IMR-90 (cell line): ENCODE measurements at regions not wholly inside any gene's neighbourhood (a gene's known extent, or its start where the extent isn't known, plus 50 kb on each side); places are given as distances from the start of the nearest gene placed in this dataset.

Experiments used
- ATAC-seq: fragments of 200-7000 bp; cut with Tn5 transposase; 2 replicates; pipeline ENCODE4 v1.9.1; 2020; ENCODE audit warnings: low read depth, mild to moderate bottlenecking, moderate library complexity
- BruUV-seq: library from RNA; stranded (reverse); fragments of 400-500 nt; replicated peaks from 2 replicates; lab custom pipeline; 2021; lab: Mats Ljungman, UMichigan
- CTCF ChIA-PET: fragments of 300-600 bp; formaldehyde crosslinking; extraction: SDS; loops from one replicate; lab custom pipeline; 2021; ENCODE audit warnings: antibody characterized with exemption; lab: Yijun Ruan, JAX
- POLR2A ChIA-PET: fragments of 300-600 bp; sonication (Branson Sonifier 250); formaldehyde crosslinking; loops from one replicate; lab custom pipeline; 2022; ENCODE audit warnings: antibody characterized with exemption; ENCODE audit not compliant: unreplicated experiment; lab: Charles Lee
- DNase-seq: peaks from one replicate; pipeline ENCODE4 v3.0.0; 2013
- H2AFZ ChIP-seq: replicated peaks from 2 replicates; pipeline ENCODE3; 2013; ENCODE audit warnings: low read length, mild to moderate bottlenecking; ENCODE audit not compliant: poor library complexity
- H2AK5ac ChIP-seq: 2 replicates; pipeline ENCODE4 v1.6.1; 2013; ENCODE audit warnings: low read depth, low read length, inconsistent platforms
- H2AK9ac ChIP-seq: replicated peaks from 2 replicates; pipeline ENCODE3; 2013; ENCODE audit warnings: mild to moderate bottlenecking, low read depth, low read length, moderate library complexity; ENCODE audit not compliant: poor library complexity
- H2BK120ac ChIP-seq: 2 replicates; pipeline ENCODE4 v1.6.1; 2013; ENCODE audit warnings: low read depth, low read length, inconsistent platforms
- H2BK15ac ChIP-seq: 3 replicates; pipeline ENCODE4 v1.6.1; 2013; ENCODE audit warnings: low read depth, low read length, inconsistent platforms
- H2BK20ac ChIP-seq: 2 replicates; pipeline ENCODE4 v1.6.1; 2013; ENCODE audit warnings: low read depth, mild to moderate bottlenecking, inconsistent platforms, low read length, moderate library complexity
- H2BK5ac ChIP-seq: 2 replicates; pipeline ENCODE4 v1.6.1; 2013; ENCODE audit warnings: mild to moderate bottlenecking, low read depth, low read length, inconsistent platforms; ENCODE audit not compliant: poor library complexity, severe bottlenecking
- H3K14ac ChIP-seq: replicated peaks from 2 replicates; pipeline ENCODE4 v1.6.1; 2013; ENCODE audit warnings: low read depth, low read length, inconsistent platforms
- H3K18ac ChIP-seq: 2 replicates; pipeline ENCODE4 v1.6.1; 2013; ENCODE audit warnings: low read depth, low read length, control low read depth
- H3K23ac ChIP-seq: 2 replicates; pipeline ENCODE4 v1.6.1; 2013; ENCODE audit warnings: low read depth, low read length, inconsistent platforms
- H3K27ac ChIP-seq: 2 replicates; pipeline ENCODE4 v1.5.1; 2013; ENCODE audit warnings: mild to moderate bottlenecking, control low read depth, low read length; ENCODE audit not compliant: insufficient read depth
- H3K27me3 ChIP-seq: 2 replicates; pipeline ENCODE4 v1.6.1; 2013; ENCODE audit warnings: low read length; ENCODE audit not compliant: control insufficient read depth, insufficient read depth
- H3K36me3 ChIP-seq: 2 replicates; pipeline ENCODE4 v1.6.1; 2013; ENCODE audit warnings: low read length, mixed read lengths; ENCODE audit not compliant: control insufficient read depth, insufficient read depth
- H3K4ac ChIP-seq: 2 replicates; pipeline ENCODE4 v1.6.1; 2013; ENCODE audit warnings: low read depth, low read length, inconsistent platforms
- H3K4me1 ChIP-seq: 2 replicates; pipeline ENCODE4 v1.6.1; 2013; ENCODE audit warnings: low read length, mixed read lengths; ENCODE audit not compliant: control insufficient read depth, insufficient read depth
- H3K4me2 ChIP-seq: 2 replicates; pipeline ENCODE4 v1.6.1; 2013; ENCODE audit warnings: low read depth, mild to moderate bottlenecking, control low read depth, low read length, moderate library complexity
- H3K4me3 ChIP-seq: 2 replicates; pipeline ENCODE4 v1.5.1; 2013; ENCODE audit warnings: low read depth, mild to moderate bottlenecking, control low read depth, low read length, moderate library complexity; ENCODE audit not compliant: insufficient read depth
- H3K56ac ChIP-seq: 2 replicates; pipeline ENCODE4 v1.6.1; 2013; ENCODE audit warnings: low read length, inconsistent platforms; ENCODE audit not compliant: insufficient read depth; ENCODE audit errors: extremely low read depth
- H3K79me1 ChIP-seq, 2 experiments: 2 replicates each; pipeline ENCODE4 v1.6.1; 2013; ENCODE audit warnings: low read length in 2 of 2, inconsistent platforms in 1 of 2, low read depth in 1 of 2
- H3K9ac ChIP-seq: 2 replicates; pipeline ENCODE4 v1.6.1; 2013; ENCODE audit warnings: low read depth, low read length, control low read depth
- H3K9me1 ChIP-seq: 2 replicates; pipeline ENCODE4 v1.6.1; 2013; ENCODE audit warnings: low read length, inconsistent platforms; ENCODE audit not compliant: insufficient read depth
- H3K9me3 ChIP-seq: 2 replicates; pipeline ENCODE4 v1.6.1; 2013; ENCODE audit warnings: low read length; ENCODE audit not compliant: control insufficient read depth, insufficient read depth
- H4K20me1 ChIP-seq: 2 replicates; pipeline ENCODE4 v1.6.1; 2013; ENCODE audit warnings: low read length, inconsistent platforms; ENCODE audit not compliant: insufficient read depth
- H4K5ac ChIP-seq: 2 replicates; pipeline ENCODE4 v1.6.1; 2013; ENCODE audit warnings: mild to moderate bottlenecking, low read depth, low read length, control low read depth
- H4K8ac ChIP-seq, 2 experiments: 2 replicates each; pipeline ENCODE4 v1.6.1; 2013; ENCODE audit warnings: low read depth in 2 of 2, low read length in 2 of 2, control low read depth in 1 of 2, inconsistent platforms in 1 of 2
- H4K91ac ChIP-seq: 2 replicates; pipeline ENCODE4 v1.6.1; 2013; ENCODE audit warnings: low read depth, low read length, inconsistent platforms; ENCODE audit not compliant: insufficient read depth
- CEBPB ChIP-seq: IDR thresholded peaks from 2 replicates; pipeline ENCODE4 v1.6.1; 2012; ENCODE audit warnings: low read depth, low read length, improper control_type of control experiment
- CHD1 ChIP-seq: IDR thresholded peaks from 2 replicates; pipeline ENCODE4 v1.6.1; 2012; ENCODE audit warnings: low read depth, low read length, improper control_type of control experiment
- FOS ChIP-seq: fragments of 150-350 bp; IDR thresholded peaks from 2 replicates; pipeline ENCODE4 v1.6.1; 2016; ENCODE audit warnings: low read depth, low read length
- NFE2L2 ChIP-seq: fragments of 150-350 bp; IDR thresholded peaks from 2 replicates; pipeline ENCODE4 v1.6.1; 2016; ENCODE audit warnings: low read depth, mild to moderate bottlenecking, low read length
- POLR2A ChIP-seq: IDR thresholded peaks from 2 replicates; pipeline ENCODE4 v1.6.1; 2012; ENCODE audit warnings: mild to moderate bottlenecking, low read depth, low read length
- RAD21 ChIP-seq: IDR thresholded peaks from 2 replicates; pipeline ENCODE4 v1.6.1; 2012; ENCODE audit warnings: low read length, improper control_type of control experiment
- RCOR1 ChIP-seq: IDR thresholded peaks from 2 replicates; pipeline ENCODE4 v1.6.1; 2012; ENCODE audit warnings: mild to moderate bottlenecking, low read length, improper control_type of control experiment; ENCODE audit not compliant: insufficient replicate concordance
- USF2 ChIP-seq: fragments of 150-350 bp; IDR thresholded peaks from 2 replicates; pipeline ENCODE4 v1.6.1; 2017; ENCODE audit warnings: mild to moderate bottlenecking, antibody characterized with exemption, low read length, low read depth
- WGBS, 2 experiments: methylation state at CpG; one replicate each; pipeline versions ENCODE4 v1.1.5 to v1.1.7; 2013; ENCODE audit warnings: missing lambda C conversion rate in 2 of 2; ENCODE audit not compliant: insufficient read length in 1 of 2; ENCODE audit errors: extremely low coverage in 2 of 2; 5-methylcytosine and 5-hydroxymethylcytosine counted together
- dilution Hi-C: fragments of 300-500 bp; cut with HindIII; formaldehyde crosslinking; loops from one replicate; pipeline ENCODE4 v1.14.3; 2018; ENCODE audit warnings: low sequenced_read_pairs; ENCODE audit not compliant: unreplicated experiment
- in situ Hi-C: fragments of 300-500 bp; cut with MboI; formaldehyde crosslinking; loops from 3 replicates; pipeline ENCODE4 v1.14.3; 2019; ENCODE audit warnings: low sequenced_read_pairs, inconsistent platforms, mixed read lengths
- intact Hi-C: fragments of 100-400 bp; cut with micrococcal nuclease; formaldehyde crosslinking; loops from 2 replicates; pipeline ENCODE4 v1.10.0; 2022

GRCh38 chr5:116686438-116686837, 111.8 kb upstream of the SEMA6A start:
- H3K9me1 ChIP-seq = no peaks in the 10 kb centered on the region
- no TSS peak for BruUV-seq
- no peak overlapping the region for H2AK5ac ChIP-seq
- no peak overlapping the region for H3K27ac ChIP-seq
- H3K36me3 ChIP-seq = no peaks in the 10 kb centered on the region
- H2BK20ac ChIP-seq = no peak overlapping the region
- H4K20me1 ChIP-seq = no peaks in the 10 kb centered on the region
- no peak overlapping the region for H3K14ac ChIP-seq
- no peak for ATAC-seq
- CTCF ChIA-PET = no interaction called here
- intact Hi-C loops = no loop called here
- H3K79me1 ChIP-seq = no peaks in the 10 kb centered on the region
- no peak overlapping the region for H2BK120ac ChIP-seq
- WGBS, 2 experiments = 80% methylated on average over 1 of the region's 4 CpGs; no CpG with 5 or more reads in 1 of the 2 experiments
- no peak overlapping the region for H4K91ac ChIP-seq
- H3K4ac ChIP-seq = no peak overlapping the region
- H2BK5ac ChIP-seq = no peak overlapping the region
- no peaks in the 10 kb centered on the region for H3K27me3 ChIP-seq
- TF ChIP-seq FOS = no peak
- no peak for TF ChIP-seq USF2
- TF ChIP-seq CEBPB = no peak
- no peak for TF ChIP-seq CHD1
- TF ChIP-seq RAD21 = no peak
- no peak for TF ChIP-seq NFE2L2
- TF ChIP-seq RCOR1 = no peak
- no peak for TF ChIP-seq POLR2A
- H4K5ac ChIP-seq = no peak overlapping the region
- H3K4me1 ChIP-seq = no peaks in the 10 kb centered on the region
- no peak for DNase-seq
- H2BK15ac ChIP-seq = no peak overlapping the region
- H3K9me3 ChIP-seq = peaks cover 19% of the 10 kb centered on the region
- in situ Hi-C loops = no loop called here
- no peak overlapping the region for H3K18ac ChIP-seq
- H3K56ac ChIP-seq = no peak overlapping the region
- no peak overlapping the region for H2AK9ac ChIP-seq
- no peak overlapping the region for H3K4me2 ChIP-seq
- H2AFZ ChIP-seq = no peak overlapping the region
- H3K23ac ChIP-seq = no peak overlapping the region
- H3K4me3 ChIP-seq = no peak overlapping the region
- no peak overlapping the region for H3K9ac ChIP-seq
- POLR2A ChIA-PET = no interaction called here
- dilution Hi-C loops = no loop called here
- H4K8ac ChIP-seq = no peak overlapping the region
